HCT116 (cell line): ENCODE measurements at regions not wholly inside any gene's neighbourhood (a gene's known extent, or its start where the extent isn't known, plus 50 kb on each side); places are given as distances from the start of the nearest gene placed in this dataset.

Experiments
- ATAC-seq: fragments of 200-7000 bp; cut with Tn5 transposase; 2 replicates; pipeline ENCODE4 v1.9.1; 2020; ENCODE audit warnings: mild to moderate bottlenecking, moderate library complexity
- BruUV-seq: library from RNA; stranded (reverse); fragments of 400-500 nt; replicated peaks from 2 replicates; lab custom pipeline; 2021; lab: Mats Ljungman, UMichigan
- CTCF ChIA-PET: fragments of 300-600 bp; sonication (Branson Sonifier 250); formaldehyde crosslinking; loops from one replicate; lab custom pipeline; 2021; ENCODE audit warnings: antibody characterized with exemption; lab: Charles Lee
- POLR2A ChIA-PET: fragments of 300-600, 350-600 bp; sonication (Branson Sonifier 250); formaldehyde crosslinking; loops from one replicate; lab custom pipeline; 2021; ENCODE audit warnings: antibody characterized with exemption; lab: Charles Lee
- RAD21 ChIA-PET, 2 experiments: fragments of 300-600 bp; sonication (Branson Sonifier 250); formaldehyde crosslinking; loops; one replicate each; lab custom pipeline; 2023; ENCODE audit warnings: low total read pairs in 2 of 2; ENCODE audit not compliant: uncharacterized antibody in 2 of 2, unreplicated experiment in 2 of 2, low non-redundant PET in 1 of 2; lab: Charles Lee
- DNase-seq: peaks from one replicate; pipeline ENCODE4 v3.0.0-alpha.2; 2010; ENCODE audit warnings: low read depth, low spot score
- H2AFZ ChIP-seq: fragments of 200-600 bp; shearing (Covaris generic), sonication (generic); 2 replicates; pipeline ENCODE4 v1.6.1; 2017; ENCODE audit warnings: low read depth, mixed run types, mixed read lengths, antibody characterized with exemption, low read length; ENCODE audit not compliant: poor library complexity, severe bottlenecking
- H3K27ac ChIP-seq: 2 replicates; pipeline ENCODE4 v1.5.1; 2012; ENCODE audit warnings: low read depth, low read length
- H3K27me3 ChIP-seq: fragments of 200-600 bp; sonication (generic); 2 replicates; pipeline ENCODE4 v1.6.1; 2016; ENCODE audit warnings: mixed run types, low read length, mixed read lengths; ENCODE audit not compliant: insufficient read depth
- H3K36me3 ChIP-seq, 2 experiments: fragments of 200-500 bp in 1 of 2; fragments of 200-600 bp in 1 of 2; sonication (Bioruptor generic) in 1 of 2; sonication (generic) in 1 of 2; 2 replicates each; pipeline versions ENCODE4 v1.5.1 to v1.6.1; 2014 to 2016; ENCODE audit warnings: low read length in 2 of 2, inconsistent platforms in 1 of 2, mixed read lengths in 1 of 2, mixed run types in 1 of 2; ENCODE audit not compliant: insufficient read depth in 2 of 2, control insufficient read depth in 1 of 2
- H3K4me1 ChIP-seq, 2 experiments: fragments of 200-600 bp in 1 of 2; sonication (generic) in 1 of 2; 2 replicates each; pipeline versions ENCODE4 v1.5.1 to v1.6.1; 2012 to 2017; ENCODE audit warnings: low read length in 2 of 2, inconsistent platforms in 1 of 2, mild to moderate bottlenecking in 1 of 2, mixed read lengths in 1 of 2, mixed run types in 1 of 2, moderate library complexity in 1 of 2; ENCODE audit not compliant: insufficient read depth in 2 of 2, control insufficient read depth in 1 of 2
- H3K4me2 ChIP-seq: fragments of 200-600 bp; sonication (generic); 2 replicates; pipeline ENCODE4 v1.6.1; 2017; ENCODE audit warnings: mixed run types, low read length, mixed read lengths
- H3K4me3 ChIP-seq, 2 experiments: fragments of 200-600 bp in 1 of 2; sonication (generic) in 1 of 2; replicated peaks in 1 of 2; 2 replicates each; pipeline ENCODE4 v1.5.1; 2011 to 2016; ENCODE audit warnings: low read length in 2 of 2, control low read depth in 1 of 2, low read depth in 1 of 2, mild to moderate bottlenecking in 1 of 2, mixed read lengths in 1 of 2, mixed run types in 1 of 2
- H3K79me2 ChIP-seq: fragments of 200-600 bp; sonication (generic); 2 replicates; pipeline ENCODE4 v1.6.1; 2017; ENCODE audit warnings: mild to moderate bottlenecking, mixed run types, low read length, moderate library complexity, mixed read lengths; ENCODE audit not compliant: insufficient read depth
- H3K9ac ChIP-seq: fragments of 200-600 bp; sonication (generic); 2 replicates; pipeline ENCODE4 v1.6.1; 2016; ENCODE audit warnings: low read length, mixed read lengths
- H3K9me2 ChIP-seq: fragments of 200-600 bp; sonication (generic), shearing (Covaris generic); 2 replicates; pipeline ENCODE4 v1.6.1; 2017; ENCODE audit warnings: mixed run types, mild to moderate bottlenecking, moderate library complexity; ENCODE audit not compliant: insufficient read depth
- H3K9me3 ChIP-seq, 2 experiments: fragments of 200-500 bp in 1 of 2; fragments of 200-600 bp in 1 of 2; sonication (Bioruptor generic) in 1 of 2; sonication (generic) in 1 of 2; 2 replicates each; pipeline ENCODE4 v1.6.1; 2014 to 2017; ENCODE audit warnings: low read length in 2 of 2, mixed read lengths in 2 of 2, inconsistent platforms in 1 of 2, low read depth in 1 of 2, mild to moderate bottlenecking in 1 of 2, mixed run types in 1 of 2, moderate library complexity in 1 of 2; ENCODE audit not compliant: control insufficient read depth in 1 of 2, insufficient read depth in 1 of 2
- H4K20me1 ChIP-seq: fragments of 200-600 bp; sonication (generic), shearing (Covaris generic); 2 replicates; pipeline ENCODE4 v1.6.1; 2017; ENCODE audit warnings: mixed run types, mild to moderate bottlenecking, moderate library complexity; ENCODE audit not compliant: insufficient read depth
- JUND ChIP-seq: IDR thresholded peaks from 2 replicates; pipeline ENCODE4 v1.6.1; 2012
- POLR2A ChIP-seq: IDR thresholded peaks from 2 replicates; pipeline ENCODE4 v1.7.0; 2011; ENCODE audit warnings: borderline replicate concordance; ENCODE audit not compliant: insufficient read depth, insufficient read length; ENCODE audit errors: extremely low read depth
- RAD21 ChIP-seq: IDR thresholded peaks from 2 replicates; pipeline ENCODE4 v1.6.1; 2012; ENCODE audit warnings: low read depth, mild to moderate bottlenecking
- SIN3A ChIP-seq: IDR thresholded peaks from 2 replicates; pipeline ENCODE4 v1.6.1; 2012; ENCODE audit warnings: low read depth
- TCF7L2 ChIP-seq: IDR thresholded peaks from 2 replicates; pipeline ENCODE4 v1.7.0; 2011; ENCODE audit warnings: borderline replicate concordance, inconsistent platforms; ENCODE audit not compliant: insufficient read depth, insufficient read length; ENCODE audit errors: extremely low read depth
- YY1 ChIP-seq: IDR thresholded peaks from 2 replicates; pipeline ENCODE4 v1.6.1; 2011; ENCODE audit warnings: low read length, low read depth, moderate library complexity, mild to moderate bottlenecking; ENCODE audit not compliant: insufficient replicate concordance; ENCODE audit errors: extremely low read depth
- intact Hi-C: fragments of 100-400 bp; cut with micrococcal nuclease; formaldehyde crosslinking; loops from 2 replicates; pipeline ENCODE4 v1.10.0; 2022
- TF ChIP-seq, protein P1 (sequence below): IDR thresholded peaks from 2 replicates; pipeline ENCODE4 v1.6.1; 2011; ENCODE audit warnings: mild to moderate bottlenecking, low read length, moderate library complexity; ENCODE audit not compliant: insufficient replicate concordance; ENCODE audit errors: extremely low read depth
- TF ChIP-seq, protein P2 (sequence below): IDR thresholded peaks from 2 replicates; pipeline ENCODE4 v1.6.1; 2012
- TF ChIP-seq, protein P3 (sequence below): IDR thresholded peaks from 2 replicates; pipeline ENCODE4 v1.6.1; 2012; ENCODE audit warnings: low read depth
- TF ChIP-seq, protein P4 (sequence below), 3 experiments: fragments of 200-600 bp in 1 of 3; sonication (generic) in 1 of 3; IDR thresholded peaks in 2 of 3; conservative IDR thresholded peaks in 1 of 3; 2 replicates each; pipeline ENCODE4 v1.5.1; 2012 to 2017; ENCODE audit warnings: low read depth in 2 of 3, low read length in 2 of 3, antibody characterized with exemption in 1 of 3, borderline replicate concordance in 1 of 3, control low read depth in 1 of 3, mild to moderate bottlenecking in 1 of 3, mixed read lengths in 1 of 3, mixed run types in 1 of 3, moderate library complexity in 1 of 3; ENCODE audit not compliant: insufficient read depth in 1 of 3

DNA sequence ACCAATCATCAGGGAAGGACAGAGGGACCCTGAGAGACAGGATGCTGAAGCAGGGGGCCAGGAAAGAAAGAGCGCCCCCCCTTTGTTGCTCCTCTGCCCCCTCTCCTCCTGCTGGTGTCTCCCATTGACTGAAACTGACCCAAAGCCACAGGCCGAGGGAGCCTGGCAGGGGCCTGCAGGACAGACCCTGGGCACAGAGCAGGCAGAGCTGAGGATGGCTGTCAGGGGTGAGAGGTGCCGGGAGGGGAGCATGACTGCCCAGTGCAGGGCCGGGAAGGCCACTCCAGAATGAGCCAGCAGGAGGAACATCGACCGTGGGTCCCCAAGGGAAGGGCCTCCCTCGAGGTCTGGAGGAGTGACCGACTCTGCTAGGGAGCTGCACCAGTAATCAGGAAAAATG, 427.8 kb downstream of the PREX1 start:
- H3K36me3 ChIP-seq = no peaks in the 10 kb centered on the region
- RAD21 ChIA-PET = no interaction called here
- H3K9me2 ChIP-seq = no peaks in the 10 kb centered on the region
- H2AFZ ChIP-seq = no peak overlapping the region
- H3K4me3 ChIP-seq = no peak overlapping the region
- DNase-seq (no peak), ATAC-seq (no peak)
- no peak overlapping the region for H3K4me2 ChIP-seq
- H3K4me1 ChIP-seq = no peaks in the 10 kb centered on the region
- H4K20me1 ChIP-seq = no peaks in the 10 kb centered on the region
- BruUV-seq = no TSS peak
- no peak overlapping the region for H3K27ac ChIP-seq
- no peaks in the 10 kb centered on the region for H3K79me2 ChIP-seq
- TF ChIP-seq, protein P1, sequence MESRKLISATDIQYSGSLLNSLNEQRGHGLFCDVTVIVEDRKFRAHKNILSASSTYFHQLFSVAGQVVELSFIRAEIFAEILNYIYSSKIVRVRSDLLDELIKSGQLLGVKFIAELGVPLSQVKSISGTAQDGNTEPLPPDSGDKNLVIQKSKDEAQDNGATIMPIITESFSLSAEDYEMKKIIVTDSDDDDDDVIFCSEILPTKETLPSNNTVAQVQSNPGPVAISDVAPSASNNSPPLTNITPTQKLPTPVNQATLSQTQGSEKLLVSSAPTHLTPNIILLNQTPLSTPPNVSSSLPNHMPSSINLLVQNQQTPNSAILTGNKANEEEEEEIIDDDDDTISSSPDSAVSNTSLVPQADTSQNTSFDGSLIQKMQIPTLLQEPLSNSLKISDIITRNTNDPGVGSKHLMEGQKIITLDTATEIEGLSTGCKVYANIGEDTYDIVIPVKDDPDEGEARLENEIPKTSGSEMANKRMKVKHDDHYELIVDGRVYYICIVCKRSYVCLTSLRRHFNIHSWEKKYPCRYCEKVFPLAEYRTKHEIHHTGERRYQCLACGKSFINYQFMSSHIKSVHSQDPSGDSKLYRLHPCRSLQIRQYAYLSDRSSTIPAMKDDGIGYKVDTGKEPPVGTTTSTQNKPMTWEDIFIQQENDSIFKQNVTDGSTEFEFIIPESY = no peak
- TF ChIP-seq, protein P2, sequence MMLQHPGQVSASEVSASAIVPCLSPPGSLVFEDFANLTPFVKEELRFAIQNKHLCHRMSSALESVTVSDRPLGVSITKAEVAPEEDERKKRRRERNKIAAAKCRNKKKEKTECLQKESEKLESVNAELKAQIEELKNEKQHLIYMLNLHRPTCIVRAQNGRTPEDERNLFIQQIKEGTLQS = no peak
- TF ChIP-seq YY1 (no peak), TCF7L2 (no peak), JUND (no peak), POLR2A (no peak), RAD21 (no peak), SIN3A (no peak)
- TF ChIP-seq, protein P3, sequence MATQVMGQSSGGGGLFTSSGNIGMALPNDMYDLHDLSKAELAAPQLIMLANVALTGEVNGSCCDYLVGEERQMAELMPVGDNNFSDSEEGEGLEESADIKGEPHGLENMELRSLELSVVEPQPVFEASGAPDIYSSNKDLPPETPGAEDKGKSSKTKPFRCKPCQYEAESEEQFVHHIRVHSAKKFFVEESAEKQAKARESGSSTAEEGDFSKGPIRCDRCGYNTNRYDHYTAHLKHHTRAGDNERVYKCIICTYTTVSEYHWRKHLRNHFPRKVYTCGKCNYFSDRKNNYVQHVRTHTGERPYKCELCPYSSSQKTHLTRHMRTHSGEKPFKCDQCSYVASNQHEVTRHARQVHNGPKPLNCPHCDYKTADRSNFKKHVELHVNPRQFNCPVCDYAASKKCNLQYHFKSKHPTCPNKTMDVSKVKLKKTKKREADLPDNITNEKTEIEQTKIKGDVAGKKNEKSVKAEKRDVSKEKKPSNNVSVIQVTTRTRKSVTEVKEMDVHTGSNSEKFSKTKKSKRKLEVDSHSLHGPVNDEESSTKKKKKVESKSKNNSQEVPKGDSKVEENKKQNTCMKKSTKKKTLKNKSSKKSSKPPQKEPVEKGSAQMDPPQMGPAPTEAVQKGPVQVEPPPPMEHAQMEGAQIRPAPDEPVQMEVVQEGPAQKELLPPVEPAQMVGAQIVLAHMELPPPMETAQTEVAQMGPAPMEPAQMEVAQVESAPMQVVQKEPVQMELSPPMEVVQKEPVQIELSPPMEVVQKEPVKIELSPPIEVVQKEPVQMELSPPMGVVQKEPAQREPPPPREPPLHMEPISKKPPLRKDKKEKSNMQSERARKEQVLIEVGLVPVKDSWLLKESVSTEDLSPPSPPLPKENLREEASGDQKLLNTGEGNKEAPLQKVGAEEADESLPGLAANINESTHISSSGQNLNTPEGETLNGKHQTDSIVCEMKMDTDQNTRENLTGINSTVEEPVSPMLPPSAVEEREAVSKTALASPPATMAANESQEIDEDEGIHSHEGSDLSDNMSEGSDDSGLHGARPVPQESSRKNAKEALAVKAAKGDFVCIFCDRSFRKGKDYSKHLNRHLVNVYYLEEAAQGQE = no peak
- TF ChIP-seq, protein P4, sequence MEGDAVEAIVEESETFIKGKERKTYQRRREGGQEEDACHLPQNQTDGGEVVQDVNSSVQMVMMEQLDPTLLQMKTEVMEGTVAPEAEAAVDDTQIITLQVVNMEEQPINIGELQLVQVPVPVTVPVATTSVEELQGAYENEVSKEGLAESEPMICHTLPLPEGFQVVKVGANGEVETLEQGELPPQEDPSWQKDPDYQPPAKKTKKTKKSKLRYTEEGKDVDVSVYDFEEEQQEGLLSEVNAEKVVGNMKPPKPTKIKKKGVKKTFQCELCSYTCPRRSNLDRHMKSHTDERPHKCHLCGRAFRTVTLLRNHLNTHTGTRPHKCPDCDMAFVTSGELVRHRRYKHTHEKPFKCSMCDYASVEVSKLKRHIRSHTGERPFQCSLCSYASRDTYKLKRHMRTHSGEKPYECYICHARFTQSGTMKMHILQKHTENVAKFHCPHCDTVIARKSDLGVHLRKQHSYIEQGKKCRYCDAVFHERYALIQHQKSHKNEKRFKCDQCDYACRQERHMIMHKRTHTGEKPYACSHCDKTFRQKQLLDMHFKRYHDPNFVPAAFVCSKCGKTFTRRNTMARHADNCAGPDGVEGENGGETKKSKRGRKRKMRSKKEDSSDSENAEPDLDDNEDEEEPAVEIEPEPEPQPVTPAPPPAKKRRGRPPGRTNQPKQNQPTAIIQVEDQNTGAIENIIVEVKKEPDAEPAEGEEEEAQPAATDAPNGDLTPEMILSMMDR (IDR thresholded peaks at IDR 0.05 in 2 of 3, conservative IDR thresholded peaks at IDR 0.05 in 1 of 3; ENCODE audit: borderline replicate concordance in 1 of 3, insufficient read depth in 1 of 3, low read depth in 2 of 3, low read length in 2 of 3) = no peak
- peaks cover 9% of the 10 kb centered on the region for H3K27me3 ChIP-seq
- H3K9ac ChIP-seq = no peak overlapping the region
- no peaks in the 10 kb centered on the region for H3K9me3 ChIP-seq
- CTCF ChIA-PET = no interaction called here
- intact Hi-C loops = no loop called here
- POLR2A ChIA-PET = no interaction called here
